DND-41 (cell line): ENCODE measurements at regions not wholly inside any gene's neighbourhood (a gene's known extent, or its start where the extent isn't known, plus 50 kb on each side); places are given as distances from the start of the nearest gene placed in this dataset.

Source experiments
- CTCF ChIP-seq: IDR thresholded peaks from 2 replicates; pipeline ENCODE4 v1.5.1; 2012; ENCODE audit warnings: borderline replicate concordance, low read length, moderate library complexity, mild to moderate bottlenecking; ENCODE audit not compliant: poor library complexity, severe bottlenecking; ENCODE audit errors: extremely low read depth
- EZH2 ChIP-seq: IDR thresholded peaks from 3 replicates; pipeline ENCODE4 v1.6.1; 2012; ENCODE audit warnings: borderline replicate concordance, low read depth, mild to moderate bottlenecking, moderate library complexity, low read length, inconsistent platforms; ENCODE audit not compliant: severe bottlenecking

GRCh38 chr15:88975891-88976290 is 62.7 kb upstream of the MFGE8 start:
- TF ChIP-seq CTCF = no peak
- TF ChIP-seq EZH2 = no peak
